Endothelial cell of umbilical vein (primary cell): ENCODE measurements at regions not wholly inside any gene's neighbourhood (a gene's known extent, or its start where the extent isn't known, plus 50 kb on each side); places are given as distances from the start of the nearest gene placed in this dataset.

Experiments used
- CTCF ChIP-seq, 2 donors: IDR thresholded peaks; 1 replicate in 1 of 2; 2 replicates in 1 of 2; pipeline ENCODE4 v1.5.1; 2011; ENCODE audit warnings: low read length in 2 of 2, mild to moderate bottlenecking in 2 of 2, moderate library complexity in 2 of 2, control low read depth in 1 of 2, inconsistent platforms in 1 of 2, low read depth in 1 of 2; ENCODE audit not compliant: insufficient read depth in 1 of 2; ENCODE audit errors: extremely low read depth in 1 of 2
- EZH2 ChIP-seq: IDR thresholded peaks from 2 replicates; pipeline ENCODE4 v1.6.1; 2012; ENCODE audit warnings: borderline replicate concordance, low read depth, mild to moderate bottlenecking, moderate library complexity, low read length, inconsistent platforms; ENCODE audit not compliant: severe bottlenecking
- JUN ChIP-seq: IDR thresholded peaks from 2 replicates; pipeline ENCODE4 v1.6.1; 2011; ENCODE audit warnings: borderline replicate concordance, low read depth; ENCODE audit not compliant: insufficient read length, insufficient read depth
- MYC ChIP-seq: IDR thresholded peaks from one replicate; pipeline ENCODE4 v1.6.1; 2011; ENCODE audit warnings: mild to moderate bottlenecking, low read depth, low read length
- POLR2A ChIP-seq: IDR thresholded peaks from 2 replicates; pipeline ENCODE4 v1.6.1; 2012; ENCODE audit warnings: low read depth, mild to moderate bottlenecking, control low read depth, low read length
- POLR2AphosphoS5 ChIP-seq: IDR thresholded peaks from 2 replicates; pipeline ENCODE4 v1.6.1; 2012; ENCODE audit warnings: low read depth, mild to moderate bottlenecking, control low read depth, low read length, moderate library complexity; ENCODE audit not compliant: insufficient read depth
- TF ChIP-seq, protein P1 (sequence below): IDR thresholded peaks from 2 replicates; pipeline ENCODE4 v1.6.1; 2011; ENCODE audit not compliant: insufficient read depth, insufficient read length

DNA sequence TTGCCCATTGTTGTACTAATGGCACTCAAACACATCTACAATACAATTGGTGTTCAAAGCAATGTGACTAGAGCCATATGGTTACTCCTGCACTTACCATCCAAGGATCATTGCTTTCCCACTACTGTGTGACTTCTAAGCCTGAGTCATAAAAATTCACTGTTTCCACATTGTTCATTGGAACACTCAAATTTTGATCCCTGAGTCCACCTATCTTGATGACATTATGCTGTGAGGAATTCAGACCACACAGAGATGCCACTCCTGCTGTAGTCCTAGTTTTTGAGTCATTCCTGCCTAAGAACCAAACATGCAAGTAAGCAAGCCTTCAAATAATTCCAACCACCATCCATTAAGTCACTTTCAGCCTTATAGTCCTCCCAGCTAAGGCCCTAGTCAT lies 176.2 kb downstream of the EFHB start:
- TF ChIP-seq MYC (no peak), CTCF (IDR thresholded peaks at IDR 0.05; ENCODE audit: extremely low read depth in 1 of 2, insufficient read depth in 1 of 2, low read depth in 1 of 2, low read length in 2 of 2) (no peak), POLR2A (no peak), POLR2AphosphoS5 (no peak), JUN (no peak), EZH2 (no peak)
- TF ChIP-seq, protein P1, sequence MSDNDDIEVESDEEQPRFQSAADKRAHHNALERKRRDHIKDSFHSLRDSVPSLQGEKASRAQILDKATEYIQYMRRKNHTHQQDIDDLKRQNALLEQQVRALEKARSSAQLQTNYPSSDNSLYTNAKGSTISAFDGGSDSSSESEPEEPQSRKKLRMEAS, result no peak
